GM12873 (cell line): ENCODE measurements at regions not wholly inside any gene's neighbourhood (a gene's known extent, or its start where the extent isn't known, plus 50 kb on each side); places are given as distances from the start of the nearest gene placed in this dataset.

Experiments used
- TF ChIP-seq, protein P1 (sequence below): IDR thresholded peaks from 2 replicates; pipeline ENCODE4 v1.5.1; 2012; ENCODE audit warnings: low read depth, mild to moderate bottlenecking, moderate library complexity, low read length, control low read depth; ENCODE audit not compliant: insufficient read depth; ENCODE audit errors: missing control alignments

- TF ChIP-seq, protein P1, sequence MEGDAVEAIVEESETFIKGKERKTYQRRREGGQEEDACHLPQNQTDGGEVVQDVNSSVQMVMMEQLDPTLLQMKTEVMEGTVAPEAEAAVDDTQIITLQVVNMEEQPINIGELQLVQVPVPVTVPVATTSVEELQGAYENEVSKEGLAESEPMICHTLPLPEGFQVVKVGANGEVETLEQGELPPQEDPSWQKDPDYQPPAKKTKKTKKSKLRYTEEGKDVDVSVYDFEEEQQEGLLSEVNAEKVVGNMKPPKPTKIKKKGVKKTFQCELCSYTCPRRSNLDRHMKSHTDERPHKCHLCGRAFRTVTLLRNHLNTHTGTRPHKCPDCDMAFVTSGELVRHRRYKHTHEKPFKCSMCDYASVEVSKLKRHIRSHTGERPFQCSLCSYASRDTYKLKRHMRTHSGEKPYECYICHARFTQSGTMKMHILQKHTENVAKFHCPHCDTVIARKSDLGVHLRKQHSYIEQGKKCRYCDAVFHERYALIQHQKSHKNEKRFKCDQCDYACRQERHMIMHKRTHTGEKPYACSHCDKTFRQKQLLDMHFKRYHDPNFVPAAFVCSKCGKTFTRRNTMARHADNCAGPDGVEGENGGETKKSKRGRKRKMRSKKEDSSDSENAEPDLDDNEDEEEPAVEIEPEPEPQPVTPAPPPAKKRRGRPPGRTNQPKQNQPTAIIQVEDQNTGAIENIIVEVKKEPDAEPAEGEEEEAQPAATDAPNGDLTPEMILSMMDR, result no peak
Measured at GRCh38 chr4:129531253-129531652, 435.3 kb downstream of the C4orf33 start.

GRCh38 chr4:129532573-129532972, 436.6 kb downstream of the C4orf33 start:
- TF ChIP-seq, protein P1, result no peak

DNA sequence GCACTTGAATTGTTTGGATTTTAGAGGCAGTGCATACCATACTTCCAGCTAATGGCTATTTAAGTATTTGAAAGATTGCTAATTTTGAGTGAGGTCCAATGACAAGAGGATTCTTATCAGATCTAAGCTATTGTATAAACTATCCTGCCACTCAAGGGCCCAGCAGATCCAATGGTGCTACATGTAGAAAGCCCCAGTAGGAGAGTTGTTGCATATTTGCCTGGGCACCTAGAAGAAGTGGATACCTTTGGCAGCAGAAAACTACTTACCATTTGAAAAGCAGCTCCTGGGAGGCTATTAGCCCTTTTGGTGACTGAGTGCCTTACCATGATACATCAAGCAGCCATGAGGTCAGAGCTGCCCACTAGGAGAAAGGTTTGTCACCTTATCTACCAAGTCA, 447.3 kb downstream of the C4orf33 start:
- TF ChIP-seq, protein P1, result no peak

- TF ChIP-seq, protein P1, result no peak
Measured at GRCh38 chr4:129545599-129546278, 449.8 kb downstream of the C4orf33 start.

- TF ChIP-seq, protein P1, result no peak
Measured at GRCh38 chr4:129546531-129546930, 450.6 kb downstream of the C4orf33 start.

DNA sequence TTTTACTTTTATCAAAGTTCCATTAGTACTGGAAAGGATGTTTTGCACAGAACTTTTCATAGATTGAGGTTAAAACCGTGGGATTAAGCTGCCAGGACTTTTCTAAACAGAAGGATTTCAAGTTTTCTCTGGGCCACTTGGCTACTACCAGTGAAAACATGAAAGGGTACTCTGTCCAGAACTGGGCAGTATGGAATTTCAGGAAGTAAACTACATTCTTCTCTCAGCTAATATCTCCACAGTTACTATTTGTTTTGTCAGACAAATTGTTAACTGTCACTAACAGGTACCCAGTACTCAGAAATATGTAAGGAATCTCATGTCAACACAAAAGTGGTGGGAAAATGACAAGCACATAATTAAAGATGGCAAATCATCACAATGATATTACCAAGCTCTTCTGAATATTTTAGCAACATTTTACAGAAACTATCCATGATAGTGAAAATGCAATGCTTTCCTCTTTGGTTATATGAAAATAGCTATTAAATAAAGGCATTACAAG, 454.4 kb downstream of the C4orf33 start:
- TF ChIP-seq, protein P1, result no peak

- TF ChIP-seq, protein P1, result no peak
Measured at GRCh38 chr4:129561280-129561679, 465.3 kb downstream of the C4orf33 start.
